Activated naive CD8-positive, alpha-beta T cell treated with anti-CD3 and anti-CD28 coated beads, Interleukin-2, amount 10 ng/mL, durations not matched to agents 7 days and 5 days (primary cell): ENCODE measurements at regions not wholly inside any gene's neighbourhood (a gene's known extent, or its start where the extent isn't known, plus 50 kb on each side); places are given as distances from the start of the nearest gene placed in this dataset.

Experiments
- ATAC-seq: fragments of 150-1000 bp; cut with Tn5 transposase; one replicate; pipeline ENCODE4 v1.10.0; 2021; ENCODE audit warnings: low read depth, moderate library complexity
- POLR2A ChIA-PET: fragments of 350-600 bp; sonication (Branson Sonifier 250); formaldehyde crosslinking; loops from one replicate; lab custom pipeline; 2021; ENCODE audit warnings: antibody characterized with exemption; lab: Charles Lee
- DNase-seq: peaks from one replicate; pipeline ENCODE4 v3.0.0; 2021
- H3K27ac Mint-ChIP-seq: one replicate; pipeline ENCODE4 v1.8.0; 2022; ENCODE audit warnings: mild to moderate bottlenecking, mixed read lengths
- H3K27me3 Mint-ChIP-seq: one replicate; pipeline ENCODE4 v1.8.0; 2022; ENCODE audit warnings: mild to moderate bottlenecking, moderate library complexity, mixed read lengths
- H3K36me3 Mint-ChIP-seq: one replicate; pipeline ENCODE4 v1.8.0; 2021; ENCODE audit warnings: mild to moderate bottlenecking, mixed read lengths
- H3K4me1 Mint-ChIP-seq: one replicate; pipeline ENCODE4 v1.8.0; 2021; ENCODE audit warnings: mixed read lengths
- H3K4me3 Mint-ChIP-seq: one replicate; pipeline ENCODE4 v1.8.0; 2022; ENCODE audit warnings: mild to moderate bottlenecking, moderate library complexity, mixed read lengths
- H3K9me3 Mint-ChIP-seq: one replicate; pipeline ENCODE4 v1.8.0; 2021; ENCODE audit warnings: mixed read lengths

- Mint-ChIP-seq H3K27me3 (no peaks in the 10 kb centered on the region), H3K36me3 (no peaks in the 10 kb centered on the region), H3K9me3 (no peaks in the 10 kb centered on the region), H3K27ac (no peak overlapping the region), H3K4me3 (no peak overlapping the region), H3K4me1 (no peaks in the 10 kb centered on the region)
- DNase-seq = no peak
- POLR2A ChIA-PET = no interaction called here
- no peak for ATAC-seq
Observed at GRCh38 chr2:22992441-22992840, 392.5 kb upstream of the KLHL29 start.

- ATAC-seq (no peak), DNase-seq (no peak)
- H3K4me3 Mint-ChIP-seq = no peak overlapping the region
- H3K27ac Mint-ChIP-seq = no peak overlapping the region
- H3K27me3 Mint-ChIP-seq = no peaks in the 10 kb centered on the region
- POLR2A ChIA-PET = no interaction called here
- H3K4me1 Mint-ChIP-seq = no peaks in the 10 kb centered on the region
- H3K36me3 Mint-ChIP-seq = no peaks in the 10 kb centered on the region
- no peaks in the 10 kb centered on the region for H3K9me3 Mint-ChIP-seq
Observed at GRCh38 chr2:22993250-22993649, 391.7 kb upstream of the KLHL29 start.

- Mint-ChIP-seq H3K9me3 (no peaks in the 10 kb centered on the region), H3K4me1 (no peaks in the 10 kb centered on the region), H3K27ac (no peak overlapping the region), H3K27me3 (no peaks in the 10 kb centered on the region), H3K4me3 (no peak overlapping the region), H3K36me3 (no peaks in the 10 kb centered on the region)
- POLR2A ChIA-PET = no interaction called here
- ATAC-seq (no peak), DNase-seq (no peak)
Observed at GRCh38 chr2:22995576-22995975, 389.4 kb upstream of the KLHL29 start.

- Mint-ChIP-seq H3K36me3 (no peaks in the 10 kb centered on the region), H3K4me3 (no peak overlapping the region), H3K27ac (no peak overlapping the region), H3K4me1 (no peaks in the 10 kb centered on the region), H3K9me3 (no peaks in the 10 kb centered on the region), H3K27me3 (no peaks in the 10 kb centered on the region)
- DNase-seq (no peak), ATAC-seq (no peak)
- POLR2A ChIA-PET = no interaction called here
Observed at GRCh38 chr2:22996911-22997310, 388.1 kb upstream of the KLHL29 start.

GRCh38 chr2:22998359-22998758 lies 386.6 kb upstream of the KLHL29 start:
- POLR2A ChIA-PET = no interaction called here
- DNase-seq = no peak
- no peak for ATAC-seq
- Mint-ChIP-seq H3K27me3 (no peaks in the 10 kb centered on the region), H3K4me1 (no peaks in the 10 kb centered on the region), H3K9me3 (no peaks in the 10 kb centered on the region), H3K27ac (no peak overlapping the region), H3K36me3 (no peaks in the 10 kb centered on the region), H3K4me3 (no peak overlapping the region)

GRCh38 chr2:22999951-23000350 lies 385.0 kb upstream of the KLHL29 start:
- no peak for DNase-seq
- no peaks in the 10 kb centered on the region for H3K36me3 Mint-ChIP-seq
- H3K4me3 Mint-ChIP-seq = no peak overlapping the region
- no peak for ATAC-seq
- POLR2A ChIA-PET = no interaction called here
- no peaks in the 10 kb centered on the region for H3K27me3 Mint-ChIP-seq
- no peaks in the 10 kb centered on the region for H3K9me3 Mint-ChIP-seq
- H3K4me1 Mint-ChIP-seq = no peaks in the 10 kb centered on the region
- H3K27ac Mint-ChIP-seq = no peak overlapping the region

- no peaks in the 10 kb centered on the region for H3K27me3 Mint-ChIP-seq
- ATAC-seq (no peak), DNase-seq (no peak)
- H3K9me3 Mint-ChIP-seq = no peaks in the 10 kb centered on the region
- no peak overlapping the region for H3K4me3 Mint-ChIP-seq
- POLR2A ChIA-PET = no interaction called here
- no peaks in the 10 kb centered on the region for H3K4me1 Mint-ChIP-seq
- no peak overlapping the region for H3K27ac Mint-ChIP-seq
- H3K36me3 Mint-ChIP-seq = no peaks in the 10 kb centered on the region
Observed at GRCh38 chr2:23002234-23002633, 382.7 kb upstream of the KLHL29 start.

GRCh38 chr2:23005469-23005868 lies 379.5 kb upstream of the KLHL29 start:
- Mint-ChIP-seq H3K27ac (no peak overlapping the region), H3K9me3 (no peaks in the 10 kb centered on the region), H3K36me3 (no peaks in the 10 kb centered on the region), H3K4me1 (no peaks in the 10 kb centered on the region), H3K27me3 (no peaks in the 10 kb centered on the region), H3K4me3 (no peak overlapping the region)
- DNase-seq = no peak
- ATAC-seq = no peak
- POLR2A ChIA-PET = no interaction called here

- H3K27me3 Mint-ChIP-seq = no peaks in the 10 kb centered on the region
- H3K27ac Mint-ChIP-seq = no peak overlapping the region
- no peak overlapping the region for H3K4me3 Mint-ChIP-seq
- H3K36me3 Mint-ChIP-seq = no peaks in the 10 kb centered on the region
- POLR2A ChIA-PET = no interaction called here
- DNase-seq (no peak), ATAC-seq (no peak)
- H3K4me1 Mint-ChIP-seq = no peaks in the 10 kb centered on the region
- no peaks in the 10 kb centered on the region for H3K9me3 Mint-ChIP-seq
Observed at GRCh38 chr2:23007631-23008235, 377.2 kb upstream of the KLHL29 start.

- H3K9me3 Mint-ChIP-seq = no peaks in the 10 kb centered on the region
- H3K36me3 Mint-ChIP-seq = no peaks in the 10 kb centered on the region
- H3K27me3 Mint-ChIP-seq = no peaks in the 10 kb centered on the region
- ATAC-seq = no peak
- H3K27ac Mint-ChIP-seq = no peak overlapping the region
- H3K4me1 Mint-ChIP-seq = no peaks in the 10 kb centered on the region
- POLR2A ChIA-PET = no interaction called here
- H3K4me3 Mint-ChIP-seq = no peak overlapping the region
- no peak for DNase-seq
Observed at GRCh38 chr2:23008440-23008839, 376.5 kb upstream of the KLHL29 start.

GRCh38 chr2:23008951-23009350 lies 376.0 kb upstream of the KLHL29 start:
- DNase-seq = no peak
- ATAC-seq = no peak
- H3K4me3 Mint-ChIP-seq = no peak overlapping the region
- no peaks in the 10 kb centered on the region for H3K36me3 Mint-ChIP-seq
- H3K9me3 Mint-ChIP-seq = no peaks in the 10 kb centered on the region
- H3K27me3 Mint-ChIP-seq = no peaks in the 10 kb centered on the region
- POLR2A ChIA-PET = no interaction called here
- H3K4me1 Mint-ChIP-seq = no peaks in the 10 kb centered on the region
- H3K27ac Mint-ChIP-seq = no peak overlapping the region

- Mint-ChIP-seq H3K27ac (no peak overlapping the region), H3K36me3 (no peaks in the 10 kb centered on the region), H3K4me3 (no peak overlapping the region), H3K4me1 (no peaks in the 10 kb centered on the region), H3K27me3 (no peaks in the 10 kb centered on the region), H3K9me3 (no peaks in the 10 kb centered on the region)
- POLR2A ChIA-PET = no interaction called here
- ATAC-seq (no peak), DNase-seq (no peak)
Observed at GRCh38 chr2:23009545-23010149, 375.3 kb upstream of the KLHL29 start.

- DNase-seq = no peak
- Mint-ChIP-seq H3K4me3 (no peak overlapping the region), H3K9me3 (no peaks in the 10 kb centered on the region), H3K27ac (no peak overlapping the region), H3K4me1 (no peaks in the 10 kb centered on the region), H3K36me3 (no peaks in the 10 kb centered on the region), H3K27me3 (peaks cover 3% of the 10 kb centered on the region)
- POLR2A ChIA-PET = no interaction called here
- no peak for ATAC-seq
Observed at GRCh38 chr2:23012499-23012898, 372.5 kb upstream of the KLHL29 start.

- H3K27ac Mint-ChIP-seq = no peak overlapping the region
- H3K4me3 Mint-ChIP-seq = no peak overlapping the region
- no peaks in the 10 kb centered on the region for H3K4me1 Mint-ChIP-seq
- POLR2A ChIA-PET = no interaction called here
- DNase-seq (no peak), ATAC-seq (no peak)
- peaks cover 3% of the 10 kb centered on the region for H3K27me3 Mint-ChIP-seq
- no peaks in the 10 kb centered on the region for H3K9me3 Mint-ChIP-seq
- H3K36me3 Mint-ChIP-seq = no peaks in the 10 kb centered on the region
Observed at GRCh38 chr2:23015651-23016200, 369.3 kb upstream of the KLHL29 start.
